Mammary epithelial cell (primary cell): ENCODE measurements at regions not wholly inside any gene's neighbourhood (a gene's known extent, or its start where the extent isn't known, plus 50 kb on each side); places are given as distances from the start of the nearest gene placed in this dataset.

ENCODE experiments used
- EZH2 ChIP-seq: IDR thresholded peaks from 2 replicates; pipeline ENCODE4 v1.6.1; 2012; ENCODE audit warnings: low read length, inconsistent platforms, borderline replicate concordance
- TF ChIP-seq, protein P1 (sequence below), 2 donors: IDR thresholded peaks in 1 of 2; conservative IDR thresholded peaks in 1 of 2; 2 replicates each; pipeline ENCODE4 v1.5.1; 2011 to 2012; ENCODE audit warnings: inconsistent platforms in 2 of 2, low read length in 2 of 2, mild to moderate bottlenecking in 2 of 2, control low read depth in 1 of 2, low read depth in 1 of 2; ENCODE audit not compliant: insufficient read depth in 1 of 2; ENCODE audit errors: extremely low read depth in 1 of 2

GRCh38 chr4:184293552-184293951 lies 75.9 kb upstream of the ENPP6 start:
- TF ChIP-seq, protein P1, sequence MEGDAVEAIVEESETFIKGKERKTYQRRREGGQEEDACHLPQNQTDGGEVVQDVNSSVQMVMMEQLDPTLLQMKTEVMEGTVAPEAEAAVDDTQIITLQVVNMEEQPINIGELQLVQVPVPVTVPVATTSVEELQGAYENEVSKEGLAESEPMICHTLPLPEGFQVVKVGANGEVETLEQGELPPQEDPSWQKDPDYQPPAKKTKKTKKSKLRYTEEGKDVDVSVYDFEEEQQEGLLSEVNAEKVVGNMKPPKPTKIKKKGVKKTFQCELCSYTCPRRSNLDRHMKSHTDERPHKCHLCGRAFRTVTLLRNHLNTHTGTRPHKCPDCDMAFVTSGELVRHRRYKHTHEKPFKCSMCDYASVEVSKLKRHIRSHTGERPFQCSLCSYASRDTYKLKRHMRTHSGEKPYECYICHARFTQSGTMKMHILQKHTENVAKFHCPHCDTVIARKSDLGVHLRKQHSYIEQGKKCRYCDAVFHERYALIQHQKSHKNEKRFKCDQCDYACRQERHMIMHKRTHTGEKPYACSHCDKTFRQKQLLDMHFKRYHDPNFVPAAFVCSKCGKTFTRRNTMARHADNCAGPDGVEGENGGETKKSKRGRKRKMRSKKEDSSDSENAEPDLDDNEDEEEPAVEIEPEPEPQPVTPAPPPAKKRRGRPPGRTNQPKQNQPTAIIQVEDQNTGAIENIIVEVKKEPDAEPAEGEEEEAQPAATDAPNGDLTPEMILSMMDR (conservative IDR thresholded peaks at IDR 0.05 in 1 of 2, IDR thresholded peaks at IDR 0.05 in 1 of 2; ENCODE audit: extremely low read depth in 1 of 2, insufficient read depth in 1 of 2, low read depth in 1 of 2, low read length in 2 of 2): no peak
- TF ChIP-seq EZH2: no peak
